A673 (cell line): ENCODE measurements at regions not wholly inside any gene's neighbourhood (a gene's known extent, or its start where the extent isn't known, plus 50 kb on each side); places are given as distances from the start of the nearest gene placed in this dataset.
A peak's percentile ranks its signal among the peaks of the same experiment; 100 is the strongest.

Experiments
- BruUV-seq: library from RNA; stranded (reverse); fragments of 400-500 nt; replicated peaks from 2 replicates; lab custom pipeline; 2021; lab: Mats Ljungman, UMichigan
- CTCF ChIA-PET: fragments of 300-600 bp; sonication (Branson Sonifier 250); formaldehyde crosslinking; loops from one replicate; lab custom pipeline; 2022; ENCODE audit warnings: antibody characterized with exemption; lab: Charles Lee
- POLR2A ChIA-PET: fragments of 300-600 bp; sonication (Branson Sonifier 250); formaldehyde crosslinking; loops from one replicate; lab custom pipeline; 2022; ENCODE audit warnings: antibody characterized with exemption; ENCODE audit not compliant: low non-redundant PET; lab: Charles Lee
- DNase-seq: peaks from one replicate; pipeline ENCODE4 v3.0.0-alpha.2; 2015; ENCODE audit warnings: low spot score
- H3K27ac ChIP-seq: fragments of 200-600 bp; sonication (generic); 2 replicates; pipeline ENCODE4 v1.5.1; 2016; ENCODE audit warnings: mixed run types, low read depth, mild to moderate bottlenecking, mixed read lengths, antibody characterized with exemption, low read length; ENCODE audit not compliant: poor library complexity, severe bottlenecking
- H3K27me3 ChIP-seq: fragments of 200-600 bp; sonication (generic); replicated peaks from 2 replicates; pipeline ENCODE4 v1.6.1; 2017; ENCODE audit warnings: mixed run types, low read depth, mild to moderate bottlenecking, mixed read lengths, antibody characterized with exemption, low read length; ENCODE audit not compliant: insufficient read depth, poor library complexity
- H3K36me3 ChIP-seq: fragments of 200-600 bp; sonication (generic); 2 replicates; pipeline ENCODE4 v1.6.1; 2016; ENCODE audit warnings: mixed run types, mild to moderate bottlenecking, mixed read lengths, antibody characterized with exemption, low read length; ENCODE audit not compliant: insufficient read depth, poor library complexity, severe bottlenecking
- H3K4me1 ChIP-seq: fragments of 200-600 bp; sonication (generic); 2 replicates; pipeline ENCODE4 v1.6.1; 2017; ENCODE audit warnings: mixed run types, mild to moderate bottlenecking, mixed read lengths, antibody characterized with exemption, low read length; ENCODE audit not compliant: insufficient read depth, poor library complexity, severe bottlenecking
- H3K4me3 ChIP-seq: fragments of 200-600 bp; sonication (generic); 2 replicates; pipeline ENCODE4 v1.5.1; 2016; ENCODE audit warnings: low read depth, mixed run types, mild to moderate bottlenecking, mixed read lengths, low read length; ENCODE audit not compliant: poor library complexity, severe bottlenecking
- H3K9me3 ChIP-seq: fragments of 200-600 bp; sonication (generic); 2 replicates; pipeline ENCODE4 v1.6.1; 2016; ENCODE audit warnings: mixed run types, low read depth, mild to moderate bottlenecking, mixed read lengths, antibody characterized with exemption, low read length; ENCODE audit not compliant: poor library complexity, severe bottlenecking
- CTCF ChIP-seq: fragments of 300-800, 200-600 bp; sonication (generic); conservative IDR thresholded peaks from 2 replicates; pipeline ENCODE4 v1.5.1; 2017; ENCODE audit warnings: low read depth, mild to moderate bottlenecking, antibody characterized with exemption, low read length, moderate library complexity, mixed read lengths
- EZH2 ChIP-seq: fragments of 200-600 bp; sonication (generic); IDR thresholded peaks from 2 replicates; pipeline ENCODE4 v1.6.1; 2017; ENCODE audit warnings: borderline replicate concordance, low read depth, mild to moderate bottlenecking, mixed read lengths, antibody characterized with exemption, low read length; ENCODE audit not compliant: poor library complexity, severe bottlenecking
- intact Hi-C: fragments of 100-400 bp; cut with micrococcal nuclease; formaldehyde crosslinking; loops from one replicate; pipeline ENCODE4 v1.10.0; 2022; ENCODE audit not compliant: unreplicated experiment

GRCh38 chr1:30340934-30341333, 382.5 kb downstream of the MATN1 start:
- TF ChIP-seq CTCF, result peak; percentile 66
- TF ChIP-seq EZH2, result no peak
- intact Hi-C loops, result loop anchor here (10.0 kb wide), 1 partner anchor 86 kb away; no protein-coding TSS in a partner anchor
- Histone ChIP-seq H3K4me1 (peaks cover 15% of the 10 kb centered on the region), H3K9me3 (peaks cover 12% of the 10 kb centered on the region), H3K36me3 (no peaks in the 10 kb centered on the region), H3K27me3 (no peaks in the 10 kb centered on the region), H3K27ac (no peak overlapping the region), H3K4me3 (no peak overlapping the region)
- ChIA-PET CTCF (interaction anchor here (0.6 to 1.0 kb wide), 2 partner anchors 39 to 532 kb away, joined by 6 to 7 read pairs; no protein-coding TSS in a partner anchor), POLR2A (no interaction called here)
- peak; percentile 55 for DNase-seq
- no TSS peak for BruUV-seq

- POLR2A ChIA-PET, result no interaction called here
These were observed 383.5 kb downstream of the MATN1 start for GRCh38 chr1:30339866-30340265.

GRCh38 chr1:30338765-30339164, 384.6 kb downstream of the MATN1 start:
- Histone ChIP-seq H3K27ac (no peak overlapping the region), H3K36me3 (no peaks in the 10 kb centered on the region), H3K27me3 (no peaks in the 10 kb centered on the region), H3K9me3 (peaks cover 7% of the 10 kb centered on the region), H3K4me1 (peaks cover 11% of the 10 kb centered on the region), H3K4me3 (no peak overlapping the region)
- intact Hi-C loops, result no loop called here
- no peak for DNase-seq
- ChIA-PET POLR2A (no interaction called here), CTCF (no interaction called here)
- no peak for TF ChIP-seq CTCF
- no peak for TF ChIP-seq EZH2
- no TSS peak for BruUV-seq

More at GRCh38 chr1:30339866-30340265, 383.5 kb downstream of the MATN1 start:
- Histone ChIP-seq H3K9me3 (peaks cover 12% of the 10 kb centered on the region), H3K36me3 (no peaks in the 10 kb centered on the region), H3K27ac (no peak overlapping the region), H3K4me3 (no peak overlapping the region), H3K27me3 (no peaks in the 10 kb centered on the region), H3K4me1 (peaks cover 11% of the 10 kb centered on the region)
- CTCF ChIA-PET, result no interaction called here
- no peak for DNase-seq
- intact Hi-C loops, result loop anchor here (10.0 kb wide), 1 partner anchor 85 kb away; no protein-coding TSS in a partner anchor
- BruUV-seq, result no TSS peak
- TF ChIP-seq EZH2 (no peak), CTCF (no peak)
